HEK293T (cell line): ENCODE measurements at regions not wholly inside any gene's neighbourhood (a gene's known extent, or its start where the extent isn't known, plus 50 kb on each side); places are given as distances from the start of the nearest gene placed in this dataset.

Experiments
- CTCF ChIA-PET: fragments of 350-600 bp; formaldehyde crosslinking; extraction: SDS; loops from one replicate; lab custom pipeline; 2021; ENCODE audit warnings: antibody characterized with exemption, inconsistent platforms; lab: Yijun Ruan, JAX
- POLR2A ChIA-PET: fragments of 350-600 bp; formaldehyde crosslinking; extraction: SDS; loops from one replicate; lab custom pipeline; 2020; ENCODE audit warnings: antibody characterized with exemption, inconsistent platforms; lab: Yijun Ruan, JAX
- DNase-seq: peaks from one replicate; pipeline ENCODE4 v3.0.0; 2012; ENCODE audit warnings: mixed read lengths; ENCODE audit errors: extremely low spot score
- ARNT ChIP-seq: fragments of 450-650 bp; IDR thresholded peaks from 2 replicates; pipeline ENCODE4 v1.6.1; 2017; ENCODE audit warnings: mild to moderate bottlenecking
- BHLHE40 ChIP-seq: fragments of 450-650 bp; IDR thresholded peaks from 2 replicates; pipeline ENCODE4 v1.6.1; 2016; ENCODE audit warnings: mild to moderate bottlenecking, moderate library complexity, borderline replicate concordance
- CTBP1 ChIP-seq: fragments of 450-650 bp; IDR thresholded peaks from 2 replicates; pipeline ENCODE4 v1.6.1; 2016; ENCODE audit warnings: borderline replicate concordance
- ELF4 ChIP-seq: fragments of 450-650 bp; IDR thresholded peaks from 2 replicates; pipeline ENCODE4 v1.6.1; 2017; ENCODE audit warnings: antibody characterized with exemption
- FOXA1 ChIP-seq: fragments of 450-650 bp; IDR thresholded peaks from 2 replicates; pipeline ENCODE4 v1.6.1; 2016; ENCODE audit warnings: mild to moderate bottlenecking
- FOXK2 ChIP-seq: fragments of 450-650 bp; IDR thresholded peaks from 2 replicates; pipeline ENCODE4 v1.6.1; 2016; ENCODE audit warnings: mild to moderate bottlenecking
- FOXM1 ChIP-seq: fragments of 450-650 bp; IDR thresholded peaks from 2 replicates; pipeline ENCODE4 v1.6.1; 2017; ENCODE audit warnings: mild to moderate bottlenecking, borderline replicate concordance
- HDGF ChIP-seq: fragments of 450-650 bp; IDR thresholded peaks from 2 replicates; pipeline ENCODE4 v1.6.1; 2017; ENCODE audit warnings: antibody characterized with exemption, borderline replicate concordance
- L3MBTL2 ChIP-seq: fragments of 450-650 bp; conservative IDR thresholded peaks from 2 replicates; pipeline ENCODE4 v1.6.1; 2016; ENCODE audit warnings: mild to moderate bottlenecking
- LEF1 ChIP-seq: fragments of 450-650 bp; IDR thresholded peaks from 2 replicates; pipeline ENCODE4 v1.6.1; 2017; ENCODE audit warnings: mild to moderate bottlenecking, borderline replicate concordance
- NFRKB ChIP-seq: fragments of 450-650 bp; IDR thresholded peaks from 2 replicates; pipeline ENCODE4 v1.6.1; 2016; ENCODE audit warnings: mild to moderate bottlenecking, moderate library complexity
- PKNOX1 ChIP-seq: fragments of 450-650 bp; IDR thresholded peaks from 2 replicates; pipeline ENCODE4 v1.6.1; 2016
- SP1 ChIP-seq: fragments of 450-650 bp; IDR thresholded peaks from 2 replicates; pipeline ENCODE4 v1.6.1; 2017
- SUZ12 ChIP-seq: fragments of 450-650 bp; IDR thresholded peaks from 2 replicates; pipeline ENCODE4 v1.6.1; 2016; ENCODE audit warnings: mild to moderate bottlenecking
- TARDBP ChIP-seq: fragments of 450-650 bp; IDR thresholded peaks from 2 replicates; pipeline ENCODE4 v1.6.1; 2016
- ZNF384 ChIP-seq: fragments of 450-650 bp; IDR thresholded peaks from 2 replicates; pipeline ENCODE4 v1.6.1; 2016

- no peak for DNase-seq
- TF ChIP-seq LEF1, result no peak
- TF ChIP-seq TARDBP, result no peak
- ChIA-PET CTCF (no interaction called here), POLR2A (no interaction called here)
These were observed 175.2 kb upstream of the CPEB2 start for GRCh38 chr4:14827111-14827510.

- TF ChIP-seq LEF1 (no peak), ZNF384 (no peak), FOXK2 (no peak), FOXM1 (no peak)
- POLR2A ChIA-PET, result no interaction called here
- no peak for DNase-seq
- CTCF ChIA-PET, result interaction anchor here (0.6 kb wide), 1 partner anchor 42 kb away, joined by 3 read pairs; no protein-coding TSS in a partner anchor
These were observed 172.5 kb upstream of the CPEB2 start for GRCh38 chr4:14829795-14830194.

- ChIA-PET CTCF (no interaction called here), POLR2A (no interaction called here)
- no peak for DNase-seq
- TF ChIP-seq FOXM1 (no peak), ARNT (no peak), SUZ12 (no peak), NFRKB (no peak), BHLHE40 (no peak), FOXK2 (no peak), HDGF (no peak), L3MBTL2 (no peak), TARDBP (no peak), PKNOX1 (no peak), ZNF384 (no peak), CTBP1 (no peak), LEF1 (no peak), SP1 (no peak), ELF4 (no peak), FOXA1 (no peak)
These were observed 170.9 kb upstream of the CPEB2 start for GRCh38 chr4:14831416-14831815.

GRCh38 chr4:14833053-14833452, 169.2 kb upstream of the CPEB2 start:
- TF ChIP-seq PKNOX1 (no peak), L3MBTL2 (no peak)
- POLR2A ChIA-PET, result no interaction called here
- no peak for DNase-seq
- CTCF ChIA-PET, result no interaction called here

GRCh38 chr4:14834382-14834781, 167.9 kb upstream of the CPEB2 start:
- POLR2A ChIA-PET, result no interaction called here
- CTCF ChIA-PET, result no interaction called here
- TF ChIP-seq FOXM1, result no peak
- no peak for TF ChIP-seq HDGF
- TF ChIP-seq BHLHE40, result no peak
- TF ChIP-seq FOXK2, result no peak
- no peak for TF ChIP-seq SUZ12
- TF ChIP-seq ZNF384, result no peak
- no peak for TF ChIP-seq LEF1
- no peak for TF ChIP-seq FOXA1
- TF ChIP-seq ARNT, result no peak
- TF ChIP-seq TARDBP, result no peak
- no peak for TF ChIP-seq SP1
- TF ChIP-seq L3MBTL2, result no peak
- TF ChIP-seq PKNOX1, result no peak
- no peak for TF ChIP-seq NFRKB
- no peak for TF ChIP-seq ELF4
- no peak for TF ChIP-seq CTBP1
- DNase-seq, result no peak

- no peak for DNase-seq
- no peak for TF ChIP-seq FOXM1
- TF ChIP-seq NFRKB, result no peak
- CTCF ChIA-PET, result no interaction called here
- POLR2A ChIA-PET, result no interaction called here
These were observed 167.0 kb upstream of the CPEB2 start for GRCh38 chr4:14835288-14835687.

GRCh38 chr4:14835708-14836425, 166.4 kb upstream of the CPEB2 start:
- CTCF ChIA-PET, result no interaction called here
- no peak for DNase-seq
- TF ChIP-seq ZNF384 (no peak), BHLHE40 (no peak), LEF1 (no peak), FOXM1 (no peak), NFRKB (no peak), TARDBP (no peak), FOXK2 (no peak), ELF4 (no peak), CTBP1 (no peak), SUZ12 (no peak), SP1 (no peak), PKNOX1 (no peak), L3MBTL2 (no peak), HDGF (no peak), FOXA1 (no peak), ARNT (no peak)
- POLR2A ChIA-PET, result no interaction called here
